HK-2 (cell line): ENCODE measurements at regions not wholly inside any gene's neighbourhood (a gene's known extent, or its start where the extent isn't known, plus 50 kb on each side); places are given as distances from the start of the nearest gene placed in this dataset.
"Not testable (repeated sequence)": the region's sequence is repeated elsewhere in the genome, so short reads cannot be mapped to it uniquely, and the experiment has no call there.

ENCODE experiments used
- DNase-seq: peaks from one replicate; pipeline ENCODE4 v3.0.0-alpha.2; 2018; ENCODE audit not compliant: unreplicated experiment

GRCh38 chrY:19535697-19536096, 208.8 kb downstream of the KDM5D start:
- DNase-seq = not testable (repeated sequence)

- DNase-seq = no peak
These were observed 222.6 kb downstream of the KDM5D start for GRCh38 chrY:19521976-19522375.

GRCh38 chrY:19503092-19503449, 241.5 kb downstream of the KDM5D start:
- no peak for DNase-seq

- no peak for DNase-seq
These were observed 242.1 kb downstream of the KDM5D start for GRCh38 chrY:19502169-19503091.

GRCh38 chrY:19498556-19498955, 246.0 kb downstream of the KDM5D start:
- no peak for DNase-seq

GRCh38 chrY:19487494-19487893, 257.0 kb downstream of the KDM5D start:
- no peak for DNase-seq

GRCh38 chrY:19484997-19485396, 259.5 kb downstream of the KDM5D start:
- DNase-seq = no peak

- DNase-seq = no peak
These were observed 265.4 kb downstream of the KDM5D start for GRCh38 chrY:19479141-19479540.

- no peak for DNase-seq
These were observed 266.6 kb downstream of the KDM5D start for GRCh38 chrY:19477959-19478358.

- no peak for DNase-seq
These were observed 278.7 kb downstream of the KDM5D start for GRCh38 chrY:19465809-19466208.

- no peak for DNase-seq
These were observed 287.6 kb downstream of the KDM5D start for GRCh38 chrY:19456855-19457448.

GRCh38 chrY:19433059-19433458, 311.5 kb downstream of the KDM5D start:
- DNase-seq = no peak

- DNase-seq = no peak
These were observed 316.6 kb downstream of the KDM5D start for GRCh38 chrY:19427736-19428518.

- not testable (repeated sequence) for DNase-seq
These were observed 317.3 kb downstream of the KDM5D start for GRCh38 chrY:19427191-19427590.

GRCh38 chrY:19410980-19411766, 333.4 kb downstream of the KDM5D start:
- DNase-seq = no peak

- no peak for DNase-seq
These were observed 338.3 kb downstream of the KDM5D start for GRCh38 chrY:19406246-19406645.

GRCh38 chrY:19405598-19405997, 338.9 kb downstream of the KDM5D start:
- no peak for DNase-seq

GRCh38 chrY:19392876-19393275, 351.6 kb downstream of the KDM5D start:
- DNase-seq = no peak

- no peak for DNase-seq
These were observed 352.6 kb downstream of the KDM5D start for GRCh38 chrY:19391922-19392321.

- no peak for DNase-seq
These were observed 379.2 kb downstream of the KDM5D start for GRCh38 chrY:19365321-19365720.

GRCh38 chrY:19357249-19357648, 387.3 kb downstream of the KDM5D start:
- no peak for DNase-seq

- DNase-seq = no peak
These were observed 387.8 kb downstream of the KDM5D start for GRCh38 chrY:19356735-19357134.
